ENCODE measurements at regions not wholly inside any gene's neighbourhood (a gene's known extent, or its start where the extent isn't known, plus 50 kb on each side); places are given as distances from the start of the nearest gene placed in this dataset.

- Histone ChIP-seq H3K27ac (no peak overlapping the region), H3K27me3 (replicated peaks) (no peaks in the 10 kb centered on the region), H3K4me3 (ENCODE audit: low read depth, low read length) (no peak overlapping the region), H3K36me3 (replicated peaks) (no peaks in the 10 kb centered on the region)
- in situ Hi-C loops (cut with HindIII; ENCODE audit: low pct_ligation_motif_present, low sequenced_read_pairs), result no loop called here
- no peak for TF ChIP-seq CTCF (IDR thresholded peaks at IDR 0.05; ENCODE audit: low read depth, low read length, missing control alignments)
- DNase-seq, result no peak
These were observed 927.0 kb downstream of the SLC16A7 start for GRCh38 chr12:60522684-60523400.

- Histone ChIP-seq H3K27me3 (replicated peaks) (no peaks in the 10 kb centered on the region), H3K4me3 (ENCODE audit: low read depth, low read length) (no peak overlapping the region), H3K27ac (no peak overlapping the region), H3K36me3 (replicated peaks) (no peaks in the 10 kb centered on the region)
- TF ChIP-seq CTCF (IDR thresholded peaks at IDR 0.05; ENCODE audit: low read depth, low read length, missing control alignments), result no peak
- no peak for DNase-seq
- in situ Hi-C loops (cut with HindIII; ENCODE audit: low pct_ligation_motif_present, low sequenced_read_pairs), result no loop called here
These were observed 933.4 kb downstream of the SLC16A7 start for GRCh38 chr12:60529261-60529660.

GRCh38 chr12:60529723-60530122, 933.9 kb downstream of the SLC16A7 start:
- TF ChIP-seq CTCF (IDR thresholded peaks at IDR 0.05; ENCODE audit: low read depth, low read length, missing control alignments), result no peak
- Histone ChIP-seq H3K4me3 (ENCODE audit: low read depth, low read length) (no peak overlapping the region), H3K27ac (no peak overlapping the region), H3K36me3 (replicated peaks) (no peaks in the 10 kb centered on the region), H3K27me3 (replicated peaks) (no peaks in the 10 kb centered on the region)
- in situ Hi-C loops (cut with HindIII; ENCODE audit: low pct_ligation_motif_present, low sequenced_read_pairs), result no loop called here
- no peak for DNase-seq

- Histone ChIP-seq H3K27me3 (replicated peaks) (no peaks in the 10 kb centered on the region), H3K4me3 (ENCODE audit: low read depth, low read length) (no peak overlapping the region), H3K36me3 (replicated peaks) (no peaks in the 10 kb centered on the region), H3K27ac (no peak overlapping the region)
- no peak for DNase-seq
- in situ Hi-C loops (cut with HindIII; ENCODE audit: low pct_ligation_motif_present, low sequenced_read_pairs), result no loop called here
- TF ChIP-seq CTCF (IDR thresholded peaks at IDR 0.05; ENCODE audit: low read depth, low read length, missing control alignments), result no peak
These were observed 939.5 kb downstream of the SLC16A7 start for GRCh38 chr12:60535363-60535762.

GRCh38 chr12:60539592-60539991, 943.8 kb downstream of the SLC16A7 start:
- no peak for TF ChIP-seq CTCF (IDR thresholded peaks at IDR 0.05; ENCODE audit: low read depth, low read length, missing control alignments)
- in situ Hi-C loops (cut with HindIII; ENCODE audit: low pct_ligation_motif_present, low sequenced_read_pairs), result no loop called here
- H3K27ac ChIP-seq, result no peak overlapping the region
- no peak for DNase-seq
- H3K27me3 ChIP-seq (replicated peaks), result no peaks in the 10 kb centered on the region
- no peaks in the 10 kb centered on the region for H3K36me3 ChIP-seq (replicated peaks)
- H3K4me3 ChIP-seq (ENCODE audit: low read depth, low read length), result no peak overlapping the region

GRCh38 chr12:60568914-60569313, 973.1 kb downstream of the SLC16A7 start:
- in situ Hi-C loops (cut with HindIII; ENCODE audit: low pct_ligation_motif_present, low sequenced_read_pairs), result no loop called here
- Histone ChIP-seq H3K27ac (no peak overlapping the region), H3K4me3 (ENCODE audit: low read depth, low read length) (no peak overlapping the region), H3K27me3 (replicated peaks) (no peaks in the 10 kb centered on the region), H3K36me3 (replicated peaks) (no peaks in the 10 kb centered on the region)
- no peak for TF ChIP-seq CTCF (IDR thresholded peaks at IDR 0.05; ENCODE audit: low read depth, low read length, missing control alignments)
- DNase-seq, result no peak

All from brain microvascular endothelial cell (primary cell).